CD14-positive monocyte (primary cell): ENCODE measurements at regions not wholly inside any gene's neighbourhood (a gene's known extent, or its start where the extent isn't known, plus 50 kb on each side); places are given as distances from the start of the nearest gene placed in this dataset.

Experiments
- DNase-seq, 3 donors: peaks; one replicate each; pipeline ENCODE4 v3.0.0-alpha.2; 2011 to 2022
- H2AFZ ChIP-seq: 2 replicates; pipeline ENCODE4 v1.6.0; 2012; ENCODE audit warnings: mild to moderate bottlenecking, low read depth, low read length, inconsistent platforms; ENCODE audit not compliant: insufficient read depth, poor library complexity, severe bottlenecking
- H3K27ac ChIP-seq, 2 donors: 1 replicate in 1 of 2; 2 replicates in 1 of 2; pipeline ENCODE4 v1.5.1; 2012 to 2013; ENCODE audit warnings: low read length in 2 of 2, control low read depth in 1 of 2, inconsistent platforms in 1 of 2, low read depth in 1 of 2, mild to moderate bottlenecking in 1 of 2
- H3K27me3 ChIP-seq, 2 donors: one replicate each; pipeline versions ENCODE4 v1.6.0 to v1.6.1; 2011 to 2013; ENCODE audit warnings: low read length in 2 of 2; ENCODE audit not compliant: control insufficient read depth in 2 of 2, insufficient read depth in 2 of 2
- H3K36me3 ChIP-seq, 2 donors: replicated peaks in 1 of 2; 1 replicate in 1 of 2; 2 replicates in 1 of 2; pipeline versions ENCODE4 v1.5.1 to v1.6.1; 2012 to 2013; ENCODE audit warnings: low read length in 2 of 2, control low read depth in 1 of 2, inconsistent platforms in 1 of 2, mild to moderate bottlenecking in 1 of 2; ENCODE audit not compliant: insufficient read depth in 2 of 2, control insufficient read depth in 1 of 2
- H3K4me1 ChIP-seq, 2 donors: 1 replicate in 1 of 2; 2 replicates in 1 of 2; pipeline versions ENCODE4 v1.5.1 to v1.6.1; 2012 to 2013; ENCODE audit warnings: low read length in 2 of 2, control low read depth in 1 of 2, inconsistent platforms in 1 of 2, mild to moderate bottlenecking in 1 of 2, moderate library complexity in 1 of 2; ENCODE audit not compliant: insufficient read depth in 2 of 2, control insufficient read depth in 1 of 2
- H3K4me2 ChIP-seq: replicated peaks from 2 replicates; pipeline ENCODE3; 2012; ENCODE audit warnings: low read length, moderate library complexity, mild to moderate bottlenecking; ENCODE audit not compliant: poor library complexity, severe bottlenecking; ENCODE audit errors: extremely low read depth
- H3K4me3 ChIP-seq, 3 experiments: fragments of 200-600 bp in 1 of 3; sonication (generic) in 1 of 3; replicated peaks in 1 of 3; 1 replicate in 2 of 3; 2 replicates in 1 of 3; pipeline ENCODE4 v1.5.1; 2011 to 2013; ENCODE audit warnings: low read length in 3 of 3, mild to moderate bottlenecking in 3 of 3, control low read depth in 2 of 3, low read depth in 2 of 3, inconsistent platforms in 1 of 3, moderate library complexity in 1 of 3
- H3K79me2 ChIP-seq: 2 replicates; pipeline ENCODE4 v1.6.0; 2012; ENCODE audit warnings: mild to moderate bottlenecking, control low read depth, inconsistent platforms, low read length, moderate library complexity; ENCODE audit not compliant: insufficient read depth
- H3K9ac ChIP-seq: 2 replicates; pipeline ENCODE4 v1.6.0; 2017; ENCODE audit warnings: low read length, mild to moderate bottlenecking; ENCODE audit not compliant: insufficient read depth, poor library complexity, severe bottlenecking
- H3K9me3 ChIP-seq, 2 donors: replicated peaks in 1 of 2; 1 replicate in 1 of 2; 2 replicates in 1 of 2; pipeline versions ENCODE4 v1.5.1 to v1.6.1; 2012 to 2013; ENCODE audit warnings: low read length in 2 of 2, control low read depth in 1 of 2; ENCODE audit not compliant: control insufficient read depth in 1 of 2, insufficient read depth in 1 of 2
- H4K20me1 ChIP-seq: 2 replicates; pipeline ENCODE4 v1.6.0; 2012; ENCODE audit warnings: mild to moderate bottlenecking, low read length, control low read depth, moderate library complexity; ENCODE audit not compliant: insufficient read depth
- H3K27ac Mint-ChIP-seq, 7 donors: one replicate each; pipeline ENCODE4 v1.8.0; 2020; ENCODE audit warnings: mild to moderate bottlenecking in 7 of 7, mixed read lengths in 7 of 7, moderate library complexity in 6 of 7, inconsistent platforms in 2 of 7
- H3K27me3 Mint-ChIP-seq, 3 donors: one replicate each; pipeline ENCODE4 v1.8.0; 2021 to 2022; ENCODE audit warnings: low read depth in 3 of 3, mild to moderate bottlenecking in 3 of 3, mixed read lengths in 3 of 3, moderate library complexity in 3 of 3, inconsistent platforms in 1 of 3
- H3K36me3 Mint-ChIP-seq, 2 donors: one replicate each; pipeline ENCODE4 v1.8.0; 2020; ENCODE audit warnings: mixed read lengths in 2 of 2, inconsistent platforms in 1 of 2, mild to moderate bottlenecking in 1 of 2
- H3K4me1 Mint-ChIP-seq: one replicate; pipeline ENCODE4 v1.8.0; 2020; ENCODE audit warnings: mild to moderate bottlenecking, mixed read lengths
- H3K4me3 Mint-ChIP-seq, 2 donors: one replicate each; pipeline ENCODE4 v1.8.0; 2020; ENCODE audit warnings: mild to moderate bottlenecking in 2 of 2, mixed read lengths in 2 of 2, moderate library complexity in 1 of 2
- H3K9me3 Mint-ChIP-seq, 7 donors: one replicate each; pipeline ENCODE4 v1.8.0; 2020 to 2022; ENCODE audit warnings: mixed read lengths in 7 of 7, mild to moderate bottlenecking in 6 of 7, moderate library complexity in 6 of 7, inconsistent platforms in 2 of 7
- CTCF ChIP-seq: fragments of 200-600 bp; IDR thresholded peaks from one replicate; pipeline ENCODE4 v1.8.0; 2022; ENCODE audit warnings: antibody characterized with exemption, mild to moderate bottlenecking
- WGBS: methylation state at CpG from one replicate; pipeline ENCODE4 v1.1.5; 2013; ENCODE audit warnings: missing lambda C conversion rate; ENCODE audit not compliant: insufficient coverage; 5-methylcytosine and 5-hydroxymethylcytosine counted together
- intact Hi-C, 2 donors: fragments of 100-400 bp; cut with micrococcal nuclease; formaldehyde crosslinking; loops; one replicate each; pipeline versions ENCODE4 v1.15.0 to v1.15.1; 2023

DNA sequence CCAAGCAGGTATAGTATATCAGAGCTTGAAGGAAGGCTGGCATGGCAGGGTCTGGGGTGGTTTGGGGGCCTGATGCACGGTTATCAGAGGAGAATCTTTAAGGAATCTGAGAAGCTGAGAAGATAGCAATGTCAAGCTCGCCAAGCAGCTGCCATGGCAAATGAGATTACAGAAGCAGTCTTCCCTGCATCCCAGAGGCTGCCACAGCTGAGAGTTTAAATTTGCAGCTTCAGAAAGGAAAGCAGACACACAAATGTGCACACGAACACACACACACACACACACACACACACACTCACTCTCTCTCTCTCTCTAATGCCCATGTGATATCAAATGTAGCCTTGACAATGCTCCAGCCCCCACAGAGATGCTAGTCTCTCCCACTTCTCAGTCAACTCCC is 79.0 kb upstream of the TNC start:
- WGBS: 82% methylated on average over 2 of the region's 3 CpGs
- no peak for DNase-seq
- H4K20me1 ChIP-seq: no peaks in the 10 kb centered on the region
- Mint-ChIP-seq H3K9me3 (peaks cover 0 to 3% (median 2%) of the 10 kb centered on the region in 7 donors), H3K36me3 (no peaks in the 10 kb centered on the region), H3K27me3 (peaks cover 0 to 8% (median 6%) of the 10 kb centered on the region in 3 donors), H3K4me1 (peaks cover 6% of the 10 kb centered on the region), H3K4me3 (no peak overlapping the region), H3K27ac (no peak overlapping the region)
- intact Hi-C loops: no loop called here
- peaks cover 3 to 6% of the 10 kb centered on the region in 2 donors for H3K27me3 ChIP-seq
- H3K9ac ChIP-seq: no peak overlapping the region
- H3K9me3 ChIP-seq: no peaks in the 10 kb centered on the region
- H2AFZ ChIP-seq: no peak overlapping the region
- no peak overlapping the region for H3K4me2 ChIP-seq
- peaks cover 2 to 4% of the 10 kb centered on the region in 2 donors for H3K4me1 ChIP-seq
- H3K36me3 ChIP-seq: no peaks in the 10 kb centered on the region
- TF ChIP-seq CTCF: no peak
- H3K27ac ChIP-seq: no peak overlapping the region
- no peaks in the 10 kb centered on the region for H3K79me2 ChIP-seq
- H3K4me3 ChIP-seq: no peak overlapping the region

GRCh38 chr9:115198001-115198400 is 80.0 kb upstream of the TNC start:
- Histone ChIP-seq H3K4me2 (no peak overlapping the region), H3K79me2 (no peaks in the 10 kb centered on the region), H3K9ac (no peak overlapping the region), H3K27me3 (peaks cover 3 to 6% of the 10 kb centered on the region in 2 donors), H3K36me3 (no peaks in the 10 kb centered on the region), H3K27ac (no peak overlapping the region), H4K20me1 (no peaks in the 10 kb centered on the region), H3K4me3 (no peak overlapping the region), H3K4me1 (no peaks in the 10 kb centered on the region), H3K9me3 (no peaks in the 10 kb centered on the region), H2AFZ (no peak overlapping the region)
- H3K27me3 Mint-ChIP-seq: peaks cover 0 to 8% (median 6%) of the 10 kb centered on the region in 3 donors
- H3K27ac Mint-ChIP-seq: no peak overlapping the region
- no peak for DNase-seq
- H3K36me3 Mint-ChIP-seq: no peaks in the 10 kb centered on the region
- H3K4me1 Mint-ChIP-seq: no peaks in the 10 kb centered on the region
- intact Hi-C loops: no loop called here
- H3K9me3 Mint-ChIP-seq: peaks cover 0 to 2% (median 0%) of the 10 kb centered on the region in 7 donors
- TF ChIP-seq CTCF: no peak
- H3K4me3 Mint-ChIP-seq: no peak overlapping the region
- 28% methylated on average over 4 of the region's 4 CpGs for WGBS
